ENCODE measurements at regions not wholly inside any gene's neighbourhood (a gene's known extent, or its start where the extent isn't known, plus 50 kb on each side); places are given as distances from the start of the nearest gene placed in this dataset.
"Not testable (repeated sequence)": the region's sequence is repeated elsewhere in the genome, so short reads cannot be mapped to it uniquely, and the experiment has no call there.

DNA sequence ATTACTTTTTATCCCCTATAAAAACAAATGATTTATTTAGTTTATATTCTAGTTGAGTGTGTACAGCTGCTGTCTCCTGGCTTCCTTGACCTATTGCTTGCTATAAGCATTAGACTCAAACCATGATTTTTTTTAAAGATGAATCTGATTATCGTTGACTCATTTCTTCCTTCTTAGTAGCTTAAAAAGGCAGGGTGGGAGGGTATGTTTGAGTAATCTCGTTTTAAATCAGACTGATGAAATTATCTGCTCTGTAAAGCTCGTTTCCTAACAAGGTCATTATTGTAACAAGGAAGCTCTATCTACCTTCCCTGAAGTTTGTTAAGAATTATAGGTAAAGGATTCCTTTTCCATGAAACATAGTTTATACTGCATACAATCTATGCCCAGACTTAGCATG, 276.3 kb upstream of the KCND2 start:
- no peak for DNase-seq (ENCODE audit: low spot score)
- in situ Hi-C loops (cut with MboI; ENCODE audit: low pct_unique_long_range_greater_than_20kb, low sequenced_read_pairs, unreplicated experiment) = no loop called here
- TF ChIP-seq, protein P1, sequence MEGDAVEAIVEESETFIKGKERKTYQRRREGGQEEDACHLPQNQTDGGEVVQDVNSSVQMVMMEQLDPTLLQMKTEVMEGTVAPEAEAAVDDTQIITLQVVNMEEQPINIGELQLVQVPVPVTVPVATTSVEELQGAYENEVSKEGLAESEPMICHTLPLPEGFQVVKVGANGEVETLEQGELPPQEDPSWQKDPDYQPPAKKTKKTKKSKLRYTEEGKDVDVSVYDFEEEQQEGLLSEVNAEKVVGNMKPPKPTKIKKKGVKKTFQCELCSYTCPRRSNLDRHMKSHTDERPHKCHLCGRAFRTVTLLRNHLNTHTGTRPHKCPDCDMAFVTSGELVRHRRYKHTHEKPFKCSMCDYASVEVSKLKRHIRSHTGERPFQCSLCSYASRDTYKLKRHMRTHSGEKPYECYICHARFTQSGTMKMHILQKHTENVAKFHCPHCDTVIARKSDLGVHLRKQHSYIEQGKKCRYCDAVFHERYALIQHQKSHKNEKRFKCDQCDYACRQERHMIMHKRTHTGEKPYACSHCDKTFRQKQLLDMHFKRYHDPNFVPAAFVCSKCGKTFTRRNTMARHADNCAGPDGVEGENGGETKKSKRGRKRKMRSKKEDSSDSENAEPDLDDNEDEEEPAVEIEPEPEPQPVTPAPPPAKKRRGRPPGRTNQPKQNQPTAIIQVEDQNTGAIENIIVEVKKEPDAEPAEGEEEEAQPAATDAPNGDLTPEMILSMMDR (IDR thresholded peaks at IDR 0.05; ENCODE audit: extremely low read depth, insufficient read depth, missing control alignments) = no peak

DNA sequence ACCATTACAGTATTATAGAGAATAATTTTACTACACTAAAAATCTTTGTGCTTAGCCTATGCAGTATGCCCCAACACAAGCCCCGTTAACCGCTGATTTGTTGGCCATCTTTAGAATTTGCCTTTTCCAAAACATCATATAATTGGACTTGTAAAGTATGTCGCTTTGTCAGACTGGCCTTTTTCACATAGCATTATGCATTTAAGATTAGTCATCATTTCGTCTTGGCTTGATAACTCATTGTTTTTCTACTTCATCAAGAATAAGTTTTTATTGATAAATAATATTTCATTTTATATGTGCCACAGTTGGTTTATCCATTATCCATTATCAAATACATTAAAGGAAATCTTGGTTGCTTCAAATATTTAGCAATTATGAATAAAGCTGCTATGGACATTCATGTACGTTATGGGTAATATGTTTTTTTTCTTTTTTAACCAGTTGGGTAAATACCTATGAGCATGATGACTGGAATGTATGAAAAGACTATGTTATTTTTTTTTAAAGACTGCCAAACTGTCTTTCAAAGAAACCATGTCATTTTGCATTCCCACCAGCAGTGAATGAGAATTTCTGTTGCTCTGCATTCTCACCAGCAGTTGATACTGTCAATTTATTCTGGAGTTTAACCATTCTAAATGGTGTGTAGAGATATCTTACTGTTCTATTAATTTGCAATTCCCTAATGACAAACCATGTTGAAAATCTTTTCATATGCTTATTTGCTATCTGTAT, 273.1 kb upstream of the KCND2 start:
- TF ChIP-seq, protein P1 (IDR thresholded peaks at IDR 0.05; ENCODE audit: extremely low read depth, insufficient read depth, missing control alignments) = no peak
- no peak for DNase-seq (ENCODE audit: low spot score)
- in situ Hi-C loops (cut with MboI; ENCODE audit: low pct_unique_long_range_greater_than_20kb, low sequenced_read_pairs, unreplicated experiment) = no loop called here

DNA sequence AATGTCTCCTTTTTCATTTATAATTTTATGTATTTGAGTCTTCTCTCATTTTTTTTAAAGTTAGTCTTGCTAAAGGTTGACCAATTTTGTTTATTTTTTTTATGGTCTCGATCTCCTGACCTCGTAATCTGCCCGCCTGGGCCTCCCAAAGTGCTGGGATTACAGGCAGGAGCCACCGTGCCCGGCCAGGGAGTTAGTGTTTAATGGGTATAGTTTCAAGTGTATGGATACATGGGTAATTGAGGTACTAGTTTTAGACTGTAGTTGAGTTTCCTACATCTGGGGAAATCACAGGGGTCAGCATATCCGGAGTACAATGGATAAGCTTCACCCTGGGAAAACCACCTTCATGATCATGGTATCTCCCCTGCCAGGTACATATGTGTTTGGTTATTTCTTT, 267.3 kb upstream of the KCND2 start:
- TF ChIP-seq, protein P1 (IDR thresholded peaks at IDR 0.05; ENCODE audit: extremely low read depth, insufficient read depth, missing control alignments) = no peak
- in situ Hi-C loops (cut with MboI; ENCODE audit: low pct_unique_long_range_greater_than_20kb, low sequenced_read_pairs, unreplicated experiment) = no loop called here
- DNase-seq (ENCODE audit: low spot score) = no peak

DNA sequence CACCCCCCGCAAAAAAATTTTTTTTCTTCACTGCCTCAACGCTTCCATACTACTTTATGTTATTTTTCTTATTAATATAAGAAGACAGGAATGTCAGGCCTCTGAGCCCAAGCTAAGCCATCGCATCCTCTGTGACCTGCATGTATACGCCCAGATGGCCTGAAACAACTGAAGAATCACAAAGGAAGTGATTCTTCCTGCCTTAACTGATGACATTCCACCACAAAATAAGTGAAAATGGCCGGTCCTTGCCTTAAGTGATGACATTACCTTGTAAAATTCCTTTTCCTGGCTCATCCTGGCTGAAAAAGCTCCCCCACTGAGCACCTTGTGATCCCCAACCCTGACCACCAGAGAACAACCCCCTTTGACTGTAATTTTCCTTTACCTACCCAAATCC, 258.7 kb upstream of the KCND2 start:
- DNase-seq (ENCODE audit: low spot score); in situ Hi-C loops (cut with MboI; ENCODE audit: low pct_unique_long_range_greater_than_20kb, low sequenced_read_pairs, unreplicated experiment): not testable (repeated sequence)

DNA sequence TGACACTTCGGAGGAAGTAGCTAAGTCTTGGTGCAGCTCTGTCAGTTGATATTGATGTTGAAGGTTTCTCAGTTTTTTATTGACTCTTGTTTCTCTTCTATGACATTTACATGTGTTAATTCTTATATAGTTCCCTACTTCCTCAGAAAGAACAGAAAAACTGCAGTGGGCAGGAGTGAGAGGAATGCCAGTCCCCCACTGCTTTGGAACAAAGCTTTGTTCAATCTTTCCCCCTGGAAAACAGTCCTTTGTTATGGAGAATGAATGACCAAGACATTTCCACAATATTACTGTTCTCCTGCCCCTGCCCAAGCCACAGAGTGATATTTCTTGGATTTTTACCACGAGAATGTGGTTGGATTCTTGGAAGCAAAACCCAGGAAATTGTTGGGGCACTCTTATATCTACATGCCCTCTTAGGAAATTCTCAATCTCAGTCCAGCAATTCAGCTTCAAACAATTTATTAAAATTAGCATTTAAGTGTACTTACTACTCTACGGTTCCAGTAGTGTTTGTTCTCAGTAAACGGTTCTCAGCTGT, 258.0 kb upstream of the KCND2 start:
- DNase-seq (ENCODE audit: low spot score) = no peak
- TF ChIP-seq, protein P1 (IDR thresholded peaks at IDR 0.05; ENCODE audit: extremely low read depth, insufficient read depth, missing control alignments) = no peak
- in situ Hi-C loops (cut with MboI; ENCODE audit: low pct_unique_long_range_greater_than_20kb, low sequenced_read_pairs, unreplicated experiment) = no loop called here

DNA sequence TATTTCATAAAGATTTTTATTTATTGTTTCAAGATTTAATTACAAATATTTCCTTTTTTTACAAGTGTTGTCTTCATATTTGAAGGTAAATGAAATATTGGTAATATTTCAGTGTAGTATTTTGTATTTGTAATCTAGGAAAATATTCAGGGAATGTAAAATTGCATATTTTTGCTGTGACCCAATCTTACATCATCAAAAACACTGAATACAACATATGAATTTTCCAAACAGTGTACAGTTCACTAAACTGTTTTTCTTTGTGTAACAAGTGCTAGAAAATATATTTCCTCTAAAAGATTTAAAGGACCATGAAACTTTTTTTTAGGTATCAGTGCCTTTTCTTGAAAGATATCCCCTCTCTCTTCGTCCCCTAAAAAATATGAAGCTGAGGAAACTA, 251.9 kb upstream of the KCND2 start:
- in situ Hi-C loops (cut with MboI; ENCODE audit: low pct_unique_long_range_greater_than_20kb, low sequenced_read_pairs, unreplicated experiment) = no loop called here
- DNase-seq (ENCODE audit: low spot score) = no peak
- TF ChIP-seq, protein P1 (IDR thresholded peaks at IDR 0.05; ENCODE audit: extremely low read depth, insufficient read depth, missing control alignments) = no peak

DNA sequence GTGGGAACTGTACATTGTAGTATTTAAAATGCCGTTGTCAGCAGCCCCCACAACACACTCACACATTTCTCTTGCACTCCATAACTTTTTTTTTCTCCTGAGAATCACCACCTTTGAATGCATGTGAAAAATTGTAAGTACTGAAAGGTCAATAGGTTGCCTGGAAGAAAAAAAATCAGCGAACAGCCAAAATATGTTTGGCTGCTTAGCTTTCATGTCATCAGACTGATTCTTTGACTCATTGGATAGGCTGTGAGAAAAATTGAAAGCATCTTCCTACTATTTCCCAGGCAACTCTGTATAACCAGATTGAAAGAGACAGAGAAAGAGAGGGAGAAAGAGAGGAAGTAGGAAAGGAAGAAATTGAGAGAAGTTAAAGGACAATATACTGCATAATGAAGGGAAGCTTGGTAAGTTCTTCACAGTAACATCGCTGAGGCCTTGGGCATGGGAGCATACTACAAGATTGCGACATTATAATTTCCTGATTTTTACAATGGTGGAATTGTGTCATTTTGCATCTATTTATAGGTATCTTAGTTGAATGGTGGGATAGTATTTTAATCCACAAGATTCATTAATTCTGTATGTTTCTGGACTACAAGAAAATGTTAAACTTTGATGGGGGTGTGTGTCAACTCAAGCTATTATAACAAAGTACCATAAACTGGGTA, 249.3 kb upstream of the KCND2 start:
- in situ Hi-C loops (cut with MboI; ENCODE audit: low pct_unique_long_range_greater_than_20kb, low sequenced_read_pairs, unreplicated experiment) = no loop called here
- TF ChIP-seq, protein P1 (IDR thresholded peaks at IDR 0.05; ENCODE audit: extremely low read depth, insufficient read depth, missing control alignments) = no peak
- DNase-seq (ENCODE audit: low spot score) = no peak

All from GM13977 (cell line).